ENCODE measurements at regions not wholly inside any gene's neighbourhood (a gene's known extent, or its start where the extent isn't known, plus 50 kb on each side); places are given as distances from the start of the nearest gene placed in this dataset.
"Not testable (repeated sequence)": the region's sequence is repeated elsewhere in the genome, so short reads cannot be mapped to it uniquely, and the experiment has no call there.

DNA sequence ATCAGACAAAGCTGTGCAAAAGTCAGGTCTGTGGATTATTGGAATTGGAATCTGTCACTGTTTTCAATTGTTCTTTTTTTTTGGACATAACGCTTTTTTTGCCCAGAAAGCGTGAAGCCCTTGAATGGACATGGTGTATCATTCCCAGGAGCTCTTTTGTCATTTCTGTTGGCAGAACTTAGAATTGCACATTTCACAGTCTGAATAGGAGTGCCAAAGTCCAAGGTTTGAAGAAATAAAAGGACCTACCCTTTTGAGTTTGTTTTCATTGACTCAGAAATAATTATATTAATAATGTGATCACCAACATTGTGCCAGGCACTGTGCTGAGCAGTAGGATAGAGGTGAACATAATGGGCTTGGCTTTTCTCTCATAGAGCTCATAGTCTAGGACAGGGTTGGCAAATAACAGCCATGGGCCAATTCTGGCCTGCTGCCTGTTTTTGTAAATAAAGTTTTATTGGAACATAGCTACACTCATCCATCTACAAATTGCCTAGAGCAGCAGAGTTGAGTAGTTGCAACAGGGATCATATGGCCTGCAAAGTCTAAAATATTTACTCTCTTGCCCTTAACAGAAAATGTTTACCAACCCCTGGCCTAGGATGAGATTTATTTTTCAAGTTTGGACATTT, 62.6 kb upstream of the ATXN1 start:
- Histone ChIP-seq H3K27ac (no peak overlapping the region), H3K9me3 (no peaks in the 10 kb centered on the region), H3K36me3 (no peaks in the 10 kb centered on the region), H3K27me3 (replicated peaks; ENCODE audit: insufficient read depth) (no peaks in the 10 kb centered on the region), H3K4me3 (no peak overlapping the region), H3K4me1 (replicated peaks) (no peaks in the 10 kb centered on the region)
- DNase-seq (ENCODE audit: low spot score), result no peak
- intact Hi-C loops (cut with DNase I), result no loop called here
- no peak for TF ChIP-seq POLR2AphosphoS5 (IDR thresholded peaks at IDR 0.05)
- TF ChIP-seq, protein P1, sequence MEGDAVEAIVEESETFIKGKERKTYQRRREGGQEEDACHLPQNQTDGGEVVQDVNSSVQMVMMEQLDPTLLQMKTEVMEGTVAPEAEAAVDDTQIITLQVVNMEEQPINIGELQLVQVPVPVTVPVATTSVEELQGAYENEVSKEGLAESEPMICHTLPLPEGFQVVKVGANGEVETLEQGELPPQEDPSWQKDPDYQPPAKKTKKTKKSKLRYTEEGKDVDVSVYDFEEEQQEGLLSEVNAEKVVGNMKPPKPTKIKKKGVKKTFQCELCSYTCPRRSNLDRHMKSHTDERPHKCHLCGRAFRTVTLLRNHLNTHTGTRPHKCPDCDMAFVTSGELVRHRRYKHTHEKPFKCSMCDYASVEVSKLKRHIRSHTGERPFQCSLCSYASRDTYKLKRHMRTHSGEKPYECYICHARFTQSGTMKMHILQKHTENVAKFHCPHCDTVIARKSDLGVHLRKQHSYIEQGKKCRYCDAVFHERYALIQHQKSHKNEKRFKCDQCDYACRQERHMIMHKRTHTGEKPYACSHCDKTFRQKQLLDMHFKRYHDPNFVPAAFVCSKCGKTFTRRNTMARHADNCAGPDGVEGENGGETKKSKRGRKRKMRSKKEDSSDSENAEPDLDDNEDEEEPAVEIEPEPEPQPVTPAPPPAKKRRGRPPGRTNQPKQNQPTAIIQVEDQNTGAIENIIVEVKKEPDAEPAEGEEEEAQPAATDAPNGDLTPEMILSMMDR (IDR thresholded peaks at IDR 0.05), result no peak
- TF ChIP-seq POLR2A (IDR thresholded peaks at IDR 0.05), result no peak
- 93% methylated on average over 2 of the region's 2 CpGs for WGBS

DNA sequence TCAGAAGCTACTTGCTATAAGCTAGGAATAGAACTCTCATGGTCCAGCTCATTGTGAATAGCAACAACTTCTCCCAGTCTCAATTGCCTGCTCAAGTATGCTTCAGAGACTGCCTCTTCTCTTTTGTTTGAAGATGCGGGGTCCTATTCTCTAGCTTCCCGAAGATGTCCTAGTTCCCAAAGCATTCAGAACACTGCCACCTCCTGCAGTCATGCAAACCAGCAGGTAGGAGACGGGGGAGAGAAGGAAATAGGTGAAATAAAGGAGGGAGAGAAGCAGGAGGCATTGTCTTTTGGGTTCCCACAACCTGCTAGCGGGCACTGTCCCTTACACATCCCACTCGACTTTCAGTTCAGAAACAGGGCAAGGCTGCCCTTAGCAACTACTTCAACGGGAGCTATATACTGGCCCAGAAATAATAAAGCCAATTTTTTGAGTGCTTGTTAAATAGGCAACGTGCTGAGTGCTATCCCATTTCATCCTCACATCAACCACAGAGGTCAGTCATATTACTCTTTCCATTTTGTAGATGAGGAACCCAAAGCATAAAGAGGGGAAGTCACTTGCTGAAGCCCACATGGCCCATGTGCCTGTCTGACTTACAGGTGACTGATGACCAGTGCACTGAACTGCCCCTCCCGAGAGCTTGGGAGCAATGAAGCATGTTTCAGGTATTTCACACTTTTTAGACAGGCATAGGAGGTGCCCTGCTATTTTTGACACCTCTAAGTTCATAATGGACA, 61.9 kb upstream of the ATXN1 start:
- WGBS, result 88% methylated on average over 8 of the region's 8 CpGs
- no peak overlapping the region for H3K27ac ChIP-seq
- H3K4me1 ChIP-seq (replicated peaks), result no peaks in the 10 kb centered on the region
- intact Hi-C loops (cut with DNase I), result no loop called here
- no peak overlapping the region for H3K4me3 ChIP-seq
- TF ChIP-seq POLR2AphosphoS5 (IDR thresholded peaks at IDR 0.05) (no peak), POLR2A (IDR thresholded peaks at IDR 0.05) (no peak)
- TF ChIP-seq, protein P1 (IDR thresholded peaks at IDR 0.05), result no peak
- no peak for DNase-seq (ENCODE audit: low spot score)
- H3K27me3 ChIP-seq (replicated peaks; ENCODE audit: insufficient read depth), result no peaks in the 10 kb centered on the region
- H3K36me3 ChIP-seq, result no peaks in the 10 kb centered on the region
- no peaks in the 10 kb centered on the region for H3K9me3 ChIP-seq

DNA sequence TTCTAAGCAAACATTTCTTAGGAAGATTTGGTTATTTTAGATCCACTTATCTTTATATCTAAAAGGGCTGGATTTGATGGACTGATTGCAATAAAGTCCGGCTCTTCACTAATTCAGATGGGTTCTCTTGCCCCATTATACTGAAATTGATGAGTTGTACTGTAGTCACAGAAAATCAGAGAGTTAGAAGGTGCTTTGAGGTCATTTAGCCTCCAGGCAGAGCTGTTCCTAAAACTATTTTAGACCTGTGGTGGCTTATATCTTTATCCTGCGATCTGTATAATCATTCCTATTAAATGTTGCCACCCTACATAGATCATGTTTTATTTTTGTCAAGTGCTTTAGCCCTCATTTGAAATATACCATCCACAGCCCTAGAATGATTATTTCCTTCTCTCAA, 61.3 kb upstream of the ATXN1 start:
- no peaks in the 10 kb centered on the region for H3K36me3 ChIP-seq
- H3K27ac ChIP-seq, result no peak overlapping the region
- no peak for TF ChIP-seq POLR2AphosphoS5 (IDR thresholded peaks at IDR 0.05)
- TF ChIP-seq POLR2A (IDR thresholded peaks at IDR 0.05), result no peak
- TF ChIP-seq, protein P1 (IDR thresholded peaks at IDR 0.05), result no peak
- H3K4me3 ChIP-seq, result no peak overlapping the region
- intact Hi-C loops (cut with DNase I), result no loop called here
- no peaks in the 10 kb centered on the region for H3K27me3 ChIP-seq (replicated peaks; ENCODE audit: insufficient read depth)
- H3K4me1 ChIP-seq (replicated peaks), result no peaks in the 10 kb centered on the region
- no peak for DNase-seq (ENCODE audit: low spot score)
- no peaks in the 10 kb centered on the region for H3K9me3 ChIP-seq
- WGBS, result 57% methylated on average over 2 of the region's 2 CpGs

DNA sequence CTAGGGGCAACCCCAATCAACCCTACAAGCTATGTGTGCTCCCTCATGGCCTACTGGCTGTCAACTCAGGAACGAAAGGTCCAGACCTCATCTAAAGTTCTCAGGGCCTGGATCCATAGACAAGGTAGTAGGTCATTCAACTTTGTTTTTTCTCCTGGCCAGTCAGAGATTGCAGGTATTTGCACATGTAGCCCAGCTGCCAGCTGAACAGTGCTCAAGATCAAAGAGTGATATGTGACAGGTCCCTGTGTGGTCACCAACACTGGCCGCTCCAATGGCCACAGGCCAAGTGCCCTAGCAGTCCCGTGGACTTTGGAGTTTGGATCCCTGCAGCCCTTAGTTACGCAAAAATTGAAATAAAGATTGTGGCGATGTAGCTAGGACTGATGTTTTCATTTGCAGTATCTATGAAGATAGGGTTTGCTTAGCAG, 60.6 kb upstream of the ATXN1 start:
- no peaks in the 10 kb centered on the region for H3K4me1 ChIP-seq (replicated peaks)
- no peak for DNase-seq (ENCODE audit: low spot score)
- intact Hi-C loops (cut with DNase I), result no loop called here
- H3K36me3 ChIP-seq, result no peaks in the 10 kb centered on the region
- H3K9me3 ChIP-seq, result no peaks in the 10 kb centered on the region
- H3K27me3 ChIP-seq (replicated peaks; ENCODE audit: insufficient read depth), result no peaks in the 10 kb centered on the region
- TF ChIP-seq POLR2A (IDR thresholded peaks at IDR 0.05), result no peak
- no peak for TF ChIP-seq POLR2AphosphoS5 (IDR thresholded peaks at IDR 0.05)
- TF ChIP-seq, protein P1 (IDR thresholded peaks at IDR 0.05), result no peak
- 81% methylated on average over 5 of the region's 5 CpGs for WGBS
- no peak overlapping the region for H3K4me3 ChIP-seq
- H3K27ac ChIP-seq, result no peak overlapping the region

DNA sequence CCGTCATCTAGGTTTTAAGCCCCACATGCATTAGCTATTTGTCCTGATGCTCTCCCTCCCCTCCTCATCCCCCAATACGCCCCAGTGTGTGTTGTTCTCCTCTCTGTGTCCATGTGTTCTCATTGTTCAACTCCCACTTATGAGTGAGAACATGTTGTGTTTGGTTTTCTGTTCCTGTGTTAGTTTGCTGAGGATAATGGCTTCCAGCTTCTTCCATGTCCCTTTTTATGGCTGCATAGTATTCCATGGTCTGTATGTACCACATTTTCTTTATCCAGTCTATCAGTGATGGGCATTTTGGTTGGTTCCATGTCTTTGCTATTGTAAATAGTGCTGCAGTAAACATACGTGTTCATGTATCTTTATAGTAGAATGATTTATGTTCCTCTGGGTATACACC, 59.0 kb upstream of the ATXN1 start:
- H3K27me3 ChIP-seq (replicated peaks; ENCODE audit: insufficient read depth); H3K4me3 ChIP-seq; H3K4me1 ChIP-seq (replicated peaks); intact Hi-C loops (cut with DNase I); DNase-seq (ENCODE audit: low spot score); H3K9me3 ChIP-seq; H3K27ac ChIP-seq; H3K36me3 ChIP-seq: not testable (repeated sequence)
- 92% methylated on average over 3 of the region's 3 CpGs for WGBS

All from prostate gland (tissue), 2 donors.